Prostate gland (tissue), 2 donors: ENCODE measurements at regions not wholly inside any gene's neighbourhood (a gene's known extent, or its start where the extent isn't known, plus 50 kb on each side); places are given as distances from the start of the nearest gene placed in this dataset.

Experiments used
- CTCF ChIP-seq, 4 experiments: fragments of 200-600 bp in 2 of 4; fragments of 450-650 bp in 2 of 4; sonication (generic) in 2 of 4; IDR thresholded peaks; 1 replicate in 3 of 4; 2 replicates in 1 of 4; pipeline ENCODE4 v1.5.1; 2016 to 2019; ENCODE audit warnings: antibody characterized with exemption in 4 of 4, mild to moderate bottlenecking in 2 of 4, moderate library complexity in 2 of 4
- POLR2AphosphoS5 ChIP-seq: sonication (generic); formaldehyde crosslinking; IDR thresholded peaks from one replicate; pipeline ENCODE4 v1.6.1; 2017; ENCODE audit warnings: antibody characterized with exemption

GRCh38 chrX:39984191-39984956 is 113.4 kb downstream of the BCOR start:
- TF ChIP-seq POLR2AphosphoS5 (no peak), CTCF (IDR thresholded peaks at IDR 0.05) (no peak)
